ENCODE measurements at regions not wholly inside any gene's neighbourhood (a gene's known extent, or its start where the extent isn't known, plus 50 kb on each side); places are given as distances from the start of the nearest gene placed in this dataset.
"Not testable (repeated sequence)": the region's sequence is repeated elsewhere in the genome, so short reads cannot be mapped to it uniquely, and the experiment has no call there.

GRCh38 chr11:116343270-116343669, 429.5 kb downstream of the BUD13 start:
- no peaks in the 10 kb centered on the region for H3K36me3 ChIP-seq (ENCODE audit: control insufficient read depth, insufficient read depth, low read length)
- peaks cover 13% of the 10 kb centered on the region for H3K27me3 ChIP-seq (ENCODE audit: control insufficient read depth, insufficient read depth, low read length)
- ATAC-seq = no peak
- intact Hi-C loops (cut with micrococcal nuclease; ENCODE audit: unreplicated experiment) (no loop called here), in situ Hi-C loops (cut with HindIII; ENCODE audit: low pct_unique_long_range_greater_than_20kb, low sequenced_read_pairs) (no loop called here)
- H3K4me1 ChIP-seq (ENCODE audit: control insufficient read depth, insufficient read depth, low read length) = no peaks in the 10 kb centered on the region
- no peak overlapping the region for H3K27ac ChIP-seq (ENCODE audit: low read length)
- TF ChIP-seq CTCF (IDR thresholded peaks at IDR 0.05) = no peak
- TF ChIP-seq POLR2AphosphoS5 (IDR thresholded peaks at IDR 0.05; ENCODE audit: low read depth, low read length) = no peak
- no peak overlapping the region for H3K4me3 ChIP-seq (ENCODE audit: low read depth in 2 of 2, low read length in 2 of 2)
- no peaks in the 10 kb centered on the region for H3K9me3 ChIP-seq (ENCODE audit: control insufficient read depth, insufficient read depth, low read depth, low read length)
- no TSS peak for BruUV-seq (replicated peaks)
- POLR2A ChIA-PET = no interaction called here
- CTCF ChIA-PET = no interaction called here
- DNase-seq (ENCODE audit: low read depth, low spot score) = no peak

- POLR2A ChIA-PET = no interaction called here
- in situ Hi-C loops (cut with HindIII; ENCODE audit: low pct_unique_long_range_greater_than_20kb, low sequenced_read_pairs) = no loop called here
- CTCF ChIA-PET = no interaction called here
- no peaks in the 10 kb centered on the region for H3K4me1 ChIP-seq (ENCODE audit: control insufficient read depth, insufficient read depth, low read length)
- H3K4me3 ChIP-seq (ENCODE audit: low read depth in 2 of 2, low read length in 2 of 2) = no peak overlapping the region
- H3K36me3 ChIP-seq (ENCODE audit: control insufficient read depth, insufficient read depth, low read length) = no peaks in the 10 kb centered on the region
- no peak for TF ChIP-seq TCF7L2 (IDR thresholded peaks at IDR 0.05; ENCODE audit: low read depth, low read length)
- TF ChIP-seq SIN3A (IDR thresholded peaks at IDR 0.05; ENCODE audit: borderline replicate concordance, insufficient read depth, low read depth, low read length) = no peak
- H3K27ac ChIP-seq (ENCODE audit: low read length) = no peak overlapping the region
- ATAC-seq = no peak
- H3K27me3 ChIP-seq (ENCODE audit: control insufficient read depth, insufficient read depth, low read length) = peaks cover 13% of the 10 kb centered on the region
- BruUV-seq (replicated peaks) = no TSS peak
- DNase-seq (ENCODE audit: low read depth, low spot score) = no peak
- no peaks in the 10 kb centered on the region for H3K9me3 ChIP-seq (ENCODE audit: control insufficient read depth, insufficient read depth, low read depth, low read length)
- intact Hi-C loops (cut with micrococcal nuclease; ENCODE audit: unreplicated experiment) = no loop called here
Measured at GRCh38 chr11:116342148-116342547, 430.6 kb downstream of the BUD13 start.

GRCh38 chr11:116339306-116340098, 433.3 kb downstream of the BUD13 start:
- H3K4me1 ChIP-seq (ENCODE audit: control insufficient read depth, insufficient read depth, low read length) = no peaks in the 10 kb centered on the region
- ChIA-PET POLR2A (no interaction called here), CTCF (no interaction called here)
- intact Hi-C loops (cut with micrococcal nuclease; ENCODE audit: unreplicated experiment) = no loop called here
- no peak overlapping the region for H3K27ac ChIP-seq (ENCODE audit: low read length)
- H3K27me3 ChIP-seq (ENCODE audit: control insufficient read depth, insufficient read depth, low read length) = peaks cover 8% of the 10 kb centered on the region
- H3K36me3 ChIP-seq (ENCODE audit: control insufficient read depth, insufficient read depth, low read length) = no peaks in the 10 kb centered on the region
- in situ Hi-C loops (cut with HindIII; ENCODE audit: low pct_unique_long_range_greater_than_20kb, low sequenced_read_pairs) = no loop called here
- H3K4me3 ChIP-seq (ENCODE audit: low read depth in 2 of 2, low read length in 2 of 2) = no peak overlapping the region
- DNase-seq (ENCODE audit: low read depth, low spot score) = no peak
- ATAC-seq = no peak
- BruUV-seq (replicated peaks) = no TSS peak
- TF ChIP-seq REST (IDR thresholded peaks at IDR 0.05; ENCODE audit: insufficient read depth in 1 of 2, low read depth in 2 of 2, low read length in 1 of 2) (no peak), SIN3A (IDR thresholded peaks at IDR 0.05; ENCODE audit: borderline replicate concordance, insufficient read depth, low read depth, low read length) (no peak), TCF7L2 (IDR thresholded peaks at IDR 0.05; ENCODE audit: low read depth, low read length) (no peak), CTCF (IDR thresholded peaks at IDR 0.05) (no peak), POLR2AphosphoS5 (IDR thresholded peaks at IDR 0.05; ENCODE audit: low read depth, low read length) (no peak)
- H3K9me3 ChIP-seq (ENCODE audit: control insufficient read depth, insufficient read depth, low read depth, low read length) = no peaks in the 10 kb centered on the region

- POLR2A ChIA-PET; intact Hi-C loops (cut with micrococcal nuclease; ENCODE audit: unreplicated experiment); H3K27me3 ChIP-seq (ENCODE audit: control insufficient read depth, insufficient read depth, low read length); H3K4me1 ChIP-seq (ENCODE audit: control insufficient read depth, insufficient read depth, low read length); CTCF ChIA-PET; DNase-seq (ENCODE audit: low read depth, low spot score); H3K27ac ChIP-seq (ENCODE audit: low read length); BruUV-seq (replicated peaks); H3K4me3 ChIP-seq (ENCODE audit: low read depth in 2 of 2, low read length in 2 of 2); ATAC-seq; H3K9me3 ChIP-seq (ENCODE audit: control insufficient read depth, insufficient read depth, low read depth, low read length); in situ Hi-C loops (cut with HindIII; ENCODE audit: low pct_unique_long_range_greater_than_20kb, low sequenced_read_pairs); H3K36me3 ChIP-seq (ENCODE audit: control insufficient read depth, insufficient read depth, low read length): not testable (repeated sequence)
Measured at GRCh38 chr11:116338500-116338899, 434.3 kb downstream of the BUD13 start.
